Right ventricle myocardium superior (tissue), 1 donor: ENCODE measurements at regions not wholly inside any gene's neighbourhood (a gene's known extent, or its start where the extent isn't known, plus 50 kb on each side); places are given as distances from the start of the nearest gene placed in this dataset.
"Not testable (repeated sequence)": the region's sequence is repeated elsewhere in the genome, so short reads cannot be mapped to it uniquely, and the experiment has no call there.

Experiments
- ATAC-seq: fragments of 200-7000 bp; cut with Tn5 transposase; one replicate; pipeline ENCODE4 v1.9.1; 2020; ENCODE audit warnings: mild to moderate bottlenecking; ENCODE audit not compliant: poor library complexity
- DNase-seq: peaks from one replicate; pipeline ENCODE4 v3.0.0-alpha.2; 2020
- intact Hi-C: fragments of 100-400 bp; cut with DNase I; formaldehyde crosslinking; loops from one replicate; pipeline ENCODE4 v1.11.2; 2022
- donor health status: DM: no; HTN: yes; CAD: no; lungs with severe emphysema.

- no peak for DNase-seq
- ATAC-seq, result no peak
- intact Hi-C loops, result no loop called here
Observed at GRCh38 chr6:106761160-106761559, 131.8 kb downstream of the QRSL1 start.

GRCh38 chr6:106759112-106759511, 129.7 kb downstream of the QRSL1 start:
- DNase-seq (no peak), ATAC-seq (no peak)
- intact Hi-C loops, result no loop called here

- ATAC-seq, result no peak
- no peak for DNase-seq
- intact Hi-C loops, result no loop called here
Observed at GRCh38 chr6:106757722-106758467, 128.5 kb downstream of the QRSL1 start.

GRCh38 chr6:106757267-106757666, 127.9 kb downstream of the QRSL1 start:
- DNase-seq (no peak), ATAC-seq (no peak)
- intact Hi-C loops, result no loop called here

- DNase-seq (no peak), ATAC-seq (no peak)
- intact Hi-C loops, result no loop called here
Observed at GRCh38 chr6:106754215-106754614, 124.8 kb downstream of the QRSL1 start.

GRCh38 chr6:106752641-106753040, 123.3 kb downstream of the QRSL1 start:
- intact Hi-C loops, result no loop called here
- no peak for ATAC-seq
- no peak for DNase-seq

- DNase-seq, result no peak
- intact Hi-C loops, result no loop called here
- ATAC-seq, result no peak
Observed at GRCh38 chr6:106751501-106752252, 122.3 kb downstream of the QRSL1 start.

- intact Hi-C loops, result no loop called here
- ATAC-seq (no peak), DNase-seq (no peak)
Observed at GRCh38 chr6:106750946-106751345, 121.6 kb downstream of the QRSL1 start.

GRCh38 chr6:106750142-106750918, 121.0 kb downstream of the QRSL1 start:
- intact Hi-C loops, result no loop called here
- DNase-seq, result no peak
- no peak for ATAC-seq

GRCh38 chr6:106749609-106750008, 120.2 kb downstream of the QRSL1 start:
- no peak for ATAC-seq
- intact Hi-C loops, result no loop called here

GRCh38 chr6:106748547-106749207, 119.3 kb downstream of the QRSL1 start:
- intact Hi-C loops, result no loop called here
- ATAC-seq, result no peak
- DNase-seq, result no peak

More at GRCh38 chr6:106749609-106750008, 120.2 kb downstream of the QRSL1 start:
- DNase-seq, result no peak

- DNase-seq (no peak), ATAC-seq (peak; percentile 20)
- intact Hi-C loops, result no loop called here
Observed at GRCh38 chr6:106747139-106747538, 117.8 kb downstream of the QRSL1 start.

- ATAC-seq (no peak), DNase-seq (no peak)
- intact Hi-C loops, result no loop called here
Observed at GRCh38 chr6:106746652-106747051, 117.3 kb downstream of the QRSL1 start.

GRCh38 chr6:106745824-106746582, 116.6 kb downstream of the QRSL1 start:
- DNase-seq (no peak), ATAC-seq (no peak)
- intact Hi-C loops, result no loop called here

GRCh38 chr6:106745197-106745770, 115.9 kb downstream of the QRSL1 start:
- DNase-seq (no peak), ATAC-seq (no peak)
- intact Hi-C loops, result no loop called here

GRCh38 chr6:106744781-106745180, 115.4 kb downstream of the QRSL1 start:
- no peak for DNase-seq
- ATAC-seq, result no peak
- intact Hi-C loops, result no loop called here

GRCh38 chr6:106744029-106744428, 114.7 kb downstream of the QRSL1 start:
- DNase-seq, ATAC-seq, intact Hi-C loops: not testable (repeated sequence)

- ATAC-seq, result no peak
- intact Hi-C loops, result no loop called here
- no peak for DNase-seq
Observed at GRCh38 chr6:106743612-106744011, 114.2 kb downstream of the QRSL1 start.
